Mucosa of stomach (tissue), 1 donor: ENCODE measurements at regions not wholly inside any gene's neighbourhood (a gene's known extent, or its start where the extent isn't known, plus 50 kb on each side); places are given as distances from the start of the nearest gene placed in this dataset.

Source experiments
- H3K27me3 ChIP-seq: one replicate; pipeline ENCODE4 v1.7.0; 2013; ENCODE audit warnings: mild to moderate bottlenecking, low read length; ENCODE audit not compliant: control insufficient read depth, insufficient read depth
- H3K36me3 ChIP-seq: one replicate; pipeline ENCODE4 v1.7.0; 2013; ENCODE audit warnings: low read length; ENCODE audit not compliant: control insufficient read depth, insufficient read depth
- H3K4me1 ChIP-seq: one replicate; pipeline ENCODE4 v1.7.0; 2013; ENCODE audit warnings: mild to moderate bottlenecking, low read length; ENCODE audit not compliant: control insufficient read depth, insufficient read depth
- H3K4me3 ChIP-seq: one replicate; pipeline ENCODE4 v1.7.0; 2013; ENCODE audit warnings: low read length
- H3K9ac ChIP-seq: one replicate; pipeline ENCODE4 v1.7.0; 2013; ENCODE audit warnings: mild to moderate bottlenecking, low read length, moderate library complexity
- H3K9me3 ChIP-seq: one replicate; pipeline ENCODE4 v1.7.0; 2013; ENCODE audit warnings: mild to moderate bottlenecking, low read length, moderate library complexity; ENCODE audit not compliant: control insufficient read depth
- donor health status: Pancreatic carcinoma.

DNA sequence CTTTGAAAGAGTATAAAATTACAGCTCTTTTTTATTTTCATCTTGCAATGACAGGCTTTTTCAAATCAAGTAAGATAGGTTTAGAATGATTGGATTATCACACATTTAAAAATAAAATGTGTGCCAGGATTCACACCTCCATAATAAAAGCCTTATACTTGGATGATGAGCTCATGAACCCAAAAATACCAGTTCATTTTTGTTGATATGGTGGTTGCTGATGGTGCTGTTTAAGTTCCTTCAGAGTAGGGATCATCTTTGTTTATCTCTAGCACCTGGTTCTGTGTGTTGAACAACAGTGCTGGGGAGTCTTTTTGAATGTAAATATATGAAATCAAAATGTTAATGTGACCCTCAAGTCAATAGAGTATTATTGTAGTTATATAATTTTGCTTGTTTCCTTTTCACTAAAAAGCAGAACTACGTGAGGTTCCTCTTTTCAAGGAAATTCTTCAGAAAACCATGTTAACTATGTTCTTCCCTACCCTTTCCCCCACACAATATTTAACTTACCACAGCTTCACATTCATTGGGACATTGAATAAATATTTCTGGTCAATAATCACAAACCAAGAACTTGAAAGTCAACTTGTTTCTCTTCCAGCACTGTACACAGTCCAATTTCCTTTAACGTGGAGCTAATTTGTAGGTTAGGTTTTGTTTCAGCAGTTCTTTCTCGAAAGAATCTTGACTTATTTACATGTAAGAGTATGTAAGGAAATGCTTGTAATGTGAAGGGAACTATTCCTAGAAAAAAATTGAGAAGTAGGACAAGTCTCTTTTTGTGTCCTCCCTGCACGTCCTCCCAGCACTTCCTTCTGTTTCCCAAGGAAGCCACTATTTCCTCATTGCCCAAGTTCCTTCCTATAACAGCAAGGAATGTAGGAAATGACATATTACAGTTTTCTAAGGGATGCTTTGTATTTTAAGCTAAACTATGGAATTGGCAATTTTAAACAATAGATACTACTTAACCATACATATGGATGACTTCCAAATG, 945.9 kb upstream of the CITED2 start:
- H3K9me3 ChIP-seq, result no peaks in the 10 kb centered on the region
- no peak overlapping the region for H3K9ac ChIP-seq
- no peaks in the 10 kb centered on the region for H3K4me1 ChIP-seq
- no peak overlapping the region for H3K4me3 ChIP-seq
- no peaks in the 10 kb centered on the region for H3K27me3 ChIP-seq
- no peaks in the 10 kb centered on the region for H3K36me3 ChIP-seq

DNA sequence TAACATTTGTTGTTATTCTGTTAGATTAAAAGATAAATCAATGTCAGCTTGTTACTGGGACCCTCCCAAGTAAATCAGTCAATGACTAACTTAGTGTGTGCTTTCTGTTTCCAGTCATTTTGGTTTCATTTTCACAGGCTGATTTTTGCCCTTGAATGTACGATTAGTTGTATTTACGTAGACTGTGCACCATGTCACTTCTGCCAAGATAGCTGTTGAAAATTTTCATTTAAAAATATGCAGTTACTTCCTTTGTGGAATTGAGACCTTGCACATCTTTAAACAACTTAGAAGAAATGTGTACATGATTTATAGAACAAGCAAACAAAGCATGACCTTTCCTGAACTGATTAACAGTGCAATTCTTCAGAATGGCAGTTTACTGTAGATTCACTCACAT, 944.8 kb upstream of the CITED2 start:
- no peak overlapping the region for H3K9ac ChIP-seq
- no peaks in the 10 kb centered on the region for H3K27me3 ChIP-seq
- no peaks in the 10 kb centered on the region for H3K9me3 ChIP-seq
- no peaks in the 10 kb centered on the region for H3K4me1 ChIP-seq
- no peak overlapping the region for H3K4me3 ChIP-seq
- no peaks in the 10 kb centered on the region for H3K36me3 ChIP-seq

DNA sequence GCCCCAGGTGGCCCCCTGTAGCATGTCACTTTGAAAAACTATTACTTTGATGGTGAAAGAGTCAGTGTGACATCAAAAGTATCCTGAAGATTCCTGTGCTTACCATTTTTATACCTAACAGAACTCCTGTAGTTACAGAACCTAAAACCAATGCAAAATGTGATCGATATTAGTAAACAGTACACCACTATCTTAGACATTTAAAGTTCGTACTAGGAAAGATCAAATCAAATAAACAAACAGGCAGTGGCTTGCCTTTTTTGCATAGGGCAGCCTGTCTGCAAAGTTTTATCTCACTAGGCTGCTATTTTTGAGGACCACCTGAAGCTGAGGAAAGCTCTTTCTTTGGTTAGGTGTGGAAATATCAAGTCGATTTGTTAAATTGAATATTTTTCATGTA, 944.0 kb upstream of the CITED2 start:
- Histone ChIP-seq H3K27me3 (no peaks in the 10 kb centered on the region), H3K9ac (no peak overlapping the region), H3K4me3 (no peak overlapping the region), H3K9me3 (no peaks in the 10 kb centered on the region), H3K36me3 (no peaks in the 10 kb centered on the region), H3K4me1 (no peaks in the 10 kb centered on the region)

DNA sequence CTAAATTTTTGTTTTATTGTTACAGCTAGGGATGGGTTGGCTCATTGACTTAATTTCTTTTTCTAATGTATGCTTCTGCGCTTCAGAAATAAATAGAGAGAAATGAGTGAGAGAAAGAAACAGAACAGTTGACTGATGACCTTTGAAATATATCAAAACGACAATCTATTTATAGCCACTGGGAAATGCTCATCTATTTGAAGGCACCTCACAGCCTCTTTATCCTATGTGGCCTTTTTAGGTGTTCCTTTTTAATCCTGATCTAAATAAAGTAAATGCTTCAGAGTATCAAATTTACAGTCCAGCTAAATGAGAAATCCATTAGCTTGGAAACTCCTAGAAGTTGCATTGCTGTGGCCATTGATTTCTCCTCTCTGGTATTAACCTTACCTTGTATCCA, 943.5 kb upstream of the CITED2 start:
- Histone ChIP-seq H3K4me1 (no peaks in the 10 kb centered on the region), H3K4me3 (no peak overlapping the region), H3K9ac (no peak overlapping the region), H3K27me3 (no peaks in the 10 kb centered on the region), H3K9me3 (no peaks in the 10 kb centered on the region), H3K36me3 (no peaks in the 10 kb centered on the region)

DNA sequence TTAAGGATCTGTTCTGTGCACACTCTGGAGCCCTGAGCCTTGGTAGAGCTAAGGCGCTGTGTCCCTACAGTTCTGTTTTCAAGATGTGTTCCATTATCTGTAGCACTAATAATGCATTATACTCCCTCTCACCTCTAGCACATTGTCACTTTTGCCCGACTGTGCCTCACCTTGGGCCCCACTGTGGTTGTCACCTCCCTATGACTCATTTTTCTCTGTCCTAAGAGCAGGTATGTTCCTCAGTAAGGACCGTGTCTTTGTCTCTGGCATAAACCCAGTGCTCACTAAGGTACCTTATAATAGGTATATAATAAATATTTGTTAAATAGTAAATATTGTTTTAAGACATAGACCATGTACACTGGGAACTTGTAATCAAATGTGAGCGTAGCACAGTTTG, 942.5 kb upstream of the CITED2 start:
- Histone ChIP-seq H3K9me3 (no peaks in the 10 kb centered on the region), H3K36me3 (no peaks in the 10 kb centered on the region), H3K4me3 (no peak overlapping the region), H3K9ac (no peak overlapping the region), H3K4me1 (no peaks in the 10 kb centered on the region), H3K27me3 (no peaks in the 10 kb centered on the region)

DNA sequence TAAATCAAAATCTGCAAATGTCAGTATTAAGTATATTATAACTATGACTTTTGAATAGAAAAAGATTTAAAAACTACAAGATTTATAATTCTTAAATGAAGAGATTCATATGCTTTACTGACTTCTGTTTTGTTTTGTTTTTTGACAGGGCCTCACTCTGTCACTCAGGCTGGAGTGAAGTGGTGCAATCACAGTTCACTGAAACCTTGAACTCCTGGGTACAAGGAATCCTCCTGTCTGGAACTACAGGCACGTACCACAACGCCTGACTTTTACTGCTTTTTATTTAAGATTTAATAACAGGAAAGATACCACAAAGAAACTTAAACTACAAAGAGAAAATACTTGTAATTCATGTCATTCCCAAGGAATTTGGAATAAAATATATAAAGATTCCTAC, 940.2 kb upstream of the CITED2 start:
- Histone ChIP-seq H3K9me3 (no peaks in the 10 kb centered on the region), H3K4me1 (no peaks in the 10 kb centered on the region), H3K36me3 (no peaks in the 10 kb centered on the region), H3K4me3 (no peak overlapping the region), H3K27me3 (no peaks in the 10 kb centered on the region), H3K9ac (no peak overlapping the region)

DNA sequence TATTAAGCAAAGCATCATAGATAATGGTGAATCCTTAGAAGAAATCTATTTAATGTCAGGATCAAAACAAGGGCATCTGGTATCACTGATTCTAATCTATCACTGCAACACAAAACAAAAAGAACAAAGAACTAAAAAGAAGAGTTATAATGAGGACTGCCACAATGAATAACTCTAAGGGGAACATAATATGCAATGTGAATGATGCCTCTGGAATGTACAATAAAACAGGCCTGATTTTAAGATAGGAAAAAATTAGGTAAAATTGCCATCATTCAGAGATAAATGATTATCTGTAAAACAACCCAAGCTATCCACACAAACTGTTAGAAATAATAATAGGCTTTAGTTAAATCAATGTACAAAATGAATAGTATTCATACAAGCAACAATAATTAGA, 936.7 kb upstream of the CITED2 start:
- Histone ChIP-seq H3K9ac (no peak overlapping the region), H3K36me3 (no peaks in the 10 kb centered on the region), H3K4me1 (no peaks in the 10 kb centered on the region), H3K4me3 (no peak overlapping the region), H3K9me3 (no peaks in the 10 kb centered on the region), H3K27me3 (no peaks in the 10 kb centered on the region)

DNA sequence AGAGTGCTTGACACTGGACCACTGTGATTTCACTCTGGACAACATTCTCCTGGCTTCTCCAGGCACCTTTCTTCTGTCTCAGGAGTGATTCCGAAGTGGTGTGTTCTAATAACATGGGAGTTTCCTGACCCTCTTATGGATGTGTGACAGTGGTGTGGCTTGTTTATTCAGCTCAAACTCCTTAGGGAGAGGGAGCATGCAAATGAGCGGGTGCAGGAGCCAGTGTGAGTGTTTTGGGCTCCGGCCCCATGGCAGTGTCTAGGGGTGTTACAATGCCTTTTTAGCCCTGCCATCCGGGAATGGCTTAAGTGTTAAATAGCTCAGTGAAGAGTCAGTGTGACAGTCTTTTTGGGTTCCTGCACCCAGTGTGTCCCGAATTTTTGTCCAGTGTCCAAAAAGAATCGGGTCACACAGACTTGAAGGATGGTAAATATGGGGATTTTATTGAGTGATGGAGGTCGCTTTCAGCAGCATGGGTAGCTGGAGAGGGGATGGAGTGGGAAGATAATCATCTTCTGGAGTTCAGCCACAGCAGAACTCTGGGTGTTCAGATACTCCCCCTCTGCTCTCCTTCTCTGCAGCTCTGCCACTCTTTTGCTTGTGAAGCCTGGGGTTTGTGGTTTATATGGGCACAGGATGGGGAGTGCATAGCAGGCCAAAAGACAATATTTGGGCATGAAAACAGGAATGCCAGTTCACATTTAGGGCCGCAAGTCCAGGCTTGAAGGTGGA, 928.9 kb upstream of the CITED2 start:
- H3K4me1 ChIP-seq, result no peaks in the 10 kb centered on the region
- no peaks in the 10 kb centered on the region for H3K36me3 ChIP-seq
- H3K9ac ChIP-seq, result no peak overlapping the region
- H3K4me3 ChIP-seq, result no peak overlapping the region
- H3K27me3 ChIP-seq, result no peaks in the 10 kb centered on the region
- no peaks in the 10 kb centered on the region for H3K9me3 ChIP-seq

DNA sequence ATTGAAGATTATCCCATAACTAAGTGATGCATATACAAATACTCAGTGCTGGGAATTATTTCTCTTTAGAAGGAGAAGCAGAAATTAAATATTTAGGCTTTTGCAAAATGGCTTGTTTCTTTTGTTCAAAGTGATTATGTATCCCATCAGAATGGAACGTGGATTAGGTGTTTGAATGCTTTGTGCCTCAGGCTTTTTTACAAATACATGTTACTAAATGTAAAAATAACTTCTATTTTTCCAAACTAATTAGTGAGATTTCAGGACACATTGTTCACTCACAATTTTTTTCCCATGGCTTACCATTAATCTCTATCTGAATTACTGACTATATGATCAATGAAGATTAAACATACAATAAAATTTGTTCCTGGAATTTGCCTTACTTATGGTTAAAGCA, 925.9 kb upstream of the CITED2 start:
- Histone ChIP-seq H3K9ac (no peak overlapping the region), H3K27me3 (no peaks in the 10 kb centered on the region), H3K4me3 (no peak overlapping the region), H3K36me3 (no peaks in the 10 kb centered on the region), H3K9me3 (no peaks in the 10 kb centered on the region), H3K4me1 (no peaks in the 10 kb centered on the region)

DNA sequence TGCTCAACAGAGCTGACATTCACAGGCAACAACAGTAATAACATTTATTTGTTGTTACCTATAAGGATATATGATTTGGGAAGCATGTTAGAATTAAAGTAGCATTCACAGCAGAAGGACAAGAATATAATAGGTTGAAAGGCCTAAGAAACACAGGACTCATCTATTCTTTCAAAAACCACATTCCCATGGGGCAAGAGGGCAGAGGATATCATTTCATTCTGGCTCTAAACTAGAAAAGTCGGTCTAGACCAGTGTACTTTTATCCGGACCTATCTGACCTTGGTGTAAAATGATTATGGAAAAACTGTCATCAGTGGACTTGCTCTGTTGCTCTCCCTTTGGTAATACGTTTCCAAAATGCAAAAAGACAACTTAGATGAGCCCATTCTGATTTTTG, 914.7 kb upstream of the CITED2 start:
- H3K36me3 ChIP-seq, result no peaks in the 10 kb centered on the region
- no peaks in the 10 kb centered on the region for H3K4me1 ChIP-seq
- H3K4me3 ChIP-seq, result no peak overlapping the region

DNA sequence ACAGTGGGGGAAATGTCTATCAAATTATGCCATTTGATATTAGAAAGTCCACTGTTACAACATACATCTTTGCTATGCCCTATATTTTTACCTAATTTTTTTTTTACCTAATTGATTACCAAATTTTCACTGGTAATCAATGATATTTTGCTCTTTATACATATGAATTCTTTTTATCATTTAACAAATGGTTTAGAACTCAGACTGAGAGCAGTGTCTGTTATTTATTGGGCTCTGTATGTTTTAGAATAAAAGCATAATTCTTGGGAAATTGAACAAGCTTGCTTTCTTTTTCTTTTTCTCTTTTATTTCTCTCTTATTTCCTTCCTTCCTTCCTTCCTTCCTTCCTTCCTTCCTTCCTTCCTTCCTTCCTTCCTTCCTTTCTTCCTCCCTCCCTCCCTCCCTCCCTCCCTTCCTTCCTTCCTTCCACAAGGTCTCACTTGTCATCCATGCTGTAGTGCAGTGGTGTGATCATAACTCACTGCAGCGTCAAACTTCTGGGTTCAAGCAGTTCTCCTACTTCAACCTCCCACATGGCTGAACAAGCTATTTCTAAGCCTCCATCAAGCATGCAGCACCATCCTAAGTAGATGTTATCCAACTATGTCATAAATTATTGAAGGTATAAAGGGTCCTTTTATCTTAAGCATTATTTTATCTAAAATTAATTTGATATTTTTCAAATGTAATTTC, 911.7 kb upstream of the CITED2 start:
- H3K36me3 ChIP-seq, result no peaks in the 10 kb centered on the region
- no peaks in the 10 kb centered on the region for H3K27me3 ChIP-seq

More for the DNA sequence above, 914.7 kb upstream of the CITED2 start:
- no peaks in the 10 kb centered on the region for H3K27me3 ChIP-seq
- no peaks in the 10 kb centered on the region for H3K9me3 ChIP-seq
- no peak overlapping the region for H3K9ac ChIP-seq

DNA sequence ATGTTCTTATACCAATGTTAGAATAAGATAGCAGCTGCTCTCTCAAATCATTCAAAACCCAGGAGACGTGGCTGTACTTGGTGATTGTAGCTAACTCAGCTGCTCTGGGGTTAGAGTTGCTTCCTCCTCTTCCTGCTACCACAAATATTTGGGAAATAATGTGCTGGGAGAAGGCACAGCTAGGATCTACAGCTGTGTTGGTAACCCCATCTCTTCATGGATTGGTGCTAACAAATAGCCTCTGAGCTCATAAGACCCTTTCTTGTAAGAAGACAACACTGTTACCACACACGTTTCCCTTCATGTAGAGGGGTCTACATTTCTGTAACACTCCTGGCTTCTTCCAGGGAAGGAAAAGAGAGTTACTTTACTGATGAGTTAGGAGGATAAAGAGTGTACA, 911.0 kb upstream of the CITED2 start:
- no peaks in the 10 kb centered on the region for H3K9me3 ChIP-seq
- no peaks in the 10 kb centered on the region for H3K27me3 ChIP-seq
- H3K4me1 ChIP-seq, result peaks cover 6% of the 10 kb centered on the region
- no peak overlapping the region for H3K4me3 ChIP-seq
- no peak overlapping the region for H3K9ac ChIP-seq
- no peaks in the 10 kb centered on the region for H3K36me3 ChIP-seq

More for the DNA sequence above, 911.7 kb upstream of the CITED2 start:
- Histone ChIP-seq H3K4me1 (peaks cover 6% of the 10 kb centered on the region), H3K9ac (no peak overlapping the region), H3K9me3 (no peaks in the 10 kb centered on the region), H3K4me3 (no peak overlapping the region)
